ENCODE measurements at regions not wholly inside any gene's neighbourhood (a gene's known extent, or its start where the extent isn't known, plus 50 kb on each side); places are given as distances from the start of the nearest gene placed in this dataset.
A peak's percentile ranks its signal among the peaks of the same experiment; 100 is the strongest.

DNA sequence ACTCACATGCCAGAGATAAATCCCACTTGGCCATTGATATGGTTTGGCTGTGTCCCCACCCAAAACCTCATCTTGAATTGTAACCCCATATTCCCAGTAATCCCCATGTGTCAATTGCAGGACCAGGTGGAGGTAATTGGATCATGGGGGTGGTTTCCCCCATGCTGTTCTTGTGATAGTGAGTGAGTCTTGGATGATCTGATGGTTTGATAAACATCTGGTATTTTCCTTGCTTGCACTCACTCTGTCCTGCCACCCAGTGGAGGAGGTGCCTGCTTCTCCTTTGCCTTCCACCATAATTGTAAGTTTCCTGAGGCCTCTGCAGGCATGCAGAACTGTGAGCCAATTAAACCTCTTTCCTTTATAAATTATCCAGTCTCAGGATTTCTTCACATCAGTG, 50.4 kb upstream of the B3GAT2 start:
- peak; percentile 57 for DNase-seq (ENCODE audit: low spot score)

DNA sequence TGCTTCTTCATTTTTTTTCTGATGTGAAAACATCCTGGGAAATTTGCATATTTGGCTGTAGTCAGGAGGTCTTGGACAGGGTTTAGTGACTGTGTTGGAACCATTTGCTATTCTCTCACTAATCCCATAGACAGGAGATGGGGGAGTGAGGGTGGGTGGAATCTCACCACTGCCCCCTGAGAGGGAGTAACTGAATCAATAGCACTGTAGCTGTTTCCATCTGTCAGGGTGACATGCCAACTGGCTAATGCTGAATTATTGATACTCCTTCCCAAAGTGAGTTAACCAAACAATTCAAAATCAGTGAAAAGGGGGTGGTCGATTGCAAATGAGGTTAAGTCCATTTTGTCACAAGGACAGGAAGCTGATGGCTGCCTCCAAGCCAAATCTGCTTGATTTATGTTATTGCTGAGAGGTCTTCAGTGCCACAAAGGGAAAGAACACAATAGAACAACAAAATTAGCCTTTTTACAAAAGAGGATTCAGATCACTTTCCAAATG, 55.1 kb upstream of the B3GAT2 start:
- DNase-seq (ENCODE audit: low spot score): no peak

DNA sequence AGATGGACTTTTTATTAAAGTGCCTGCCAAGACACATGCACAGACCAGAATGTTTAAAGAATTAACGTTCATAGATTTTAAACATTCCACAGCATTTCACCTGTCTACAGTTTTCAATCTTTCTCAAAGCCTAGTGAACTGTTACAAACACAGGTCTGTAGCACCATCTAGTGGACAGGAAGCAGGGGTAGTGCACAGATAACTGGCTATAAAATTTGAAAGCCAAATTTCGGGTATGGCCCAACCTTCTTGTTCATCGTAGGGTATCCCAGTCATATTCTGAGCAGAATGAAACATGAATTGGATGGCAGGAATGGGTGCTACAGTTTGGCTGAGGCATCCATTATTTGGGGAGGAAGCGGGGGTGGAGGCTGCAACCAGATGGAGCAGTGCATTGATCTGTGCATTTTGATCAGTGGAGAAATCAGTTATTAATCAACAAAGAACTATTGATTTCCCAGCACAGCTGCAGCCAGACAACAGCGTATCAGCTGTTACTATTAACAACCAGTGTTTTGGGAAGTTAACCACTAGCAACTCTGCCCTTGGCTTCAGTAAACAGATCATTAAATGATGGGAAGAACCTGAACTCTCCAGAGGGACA, 56.1 kb upstream of the B3GAT2 start:
- DNase-seq (ENCODE audit: low spot score): peak; percentile 76

DNA sequence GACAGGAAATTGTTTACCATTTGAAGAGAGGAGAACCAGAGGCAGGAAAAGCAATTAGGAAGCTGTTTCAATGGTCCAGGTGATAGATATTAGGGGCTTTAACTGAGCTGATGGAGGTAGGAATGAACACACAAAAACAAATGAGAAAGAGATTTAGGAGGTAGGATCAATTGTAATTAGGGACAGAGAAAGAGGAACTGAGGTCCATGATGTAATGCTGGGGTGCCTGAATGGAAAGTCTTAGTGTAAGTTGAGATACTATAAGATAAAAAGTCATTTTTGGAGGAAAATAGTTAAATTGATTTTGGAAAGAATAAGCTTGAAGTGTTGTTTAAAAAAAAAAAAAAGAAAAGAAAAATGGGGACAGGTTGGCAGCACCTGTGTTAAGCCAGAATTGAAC, 58.5 kb upstream of the B3GAT2 start:
- DNase-seq (ENCODE audit: low spot score): no peak

DNA sequence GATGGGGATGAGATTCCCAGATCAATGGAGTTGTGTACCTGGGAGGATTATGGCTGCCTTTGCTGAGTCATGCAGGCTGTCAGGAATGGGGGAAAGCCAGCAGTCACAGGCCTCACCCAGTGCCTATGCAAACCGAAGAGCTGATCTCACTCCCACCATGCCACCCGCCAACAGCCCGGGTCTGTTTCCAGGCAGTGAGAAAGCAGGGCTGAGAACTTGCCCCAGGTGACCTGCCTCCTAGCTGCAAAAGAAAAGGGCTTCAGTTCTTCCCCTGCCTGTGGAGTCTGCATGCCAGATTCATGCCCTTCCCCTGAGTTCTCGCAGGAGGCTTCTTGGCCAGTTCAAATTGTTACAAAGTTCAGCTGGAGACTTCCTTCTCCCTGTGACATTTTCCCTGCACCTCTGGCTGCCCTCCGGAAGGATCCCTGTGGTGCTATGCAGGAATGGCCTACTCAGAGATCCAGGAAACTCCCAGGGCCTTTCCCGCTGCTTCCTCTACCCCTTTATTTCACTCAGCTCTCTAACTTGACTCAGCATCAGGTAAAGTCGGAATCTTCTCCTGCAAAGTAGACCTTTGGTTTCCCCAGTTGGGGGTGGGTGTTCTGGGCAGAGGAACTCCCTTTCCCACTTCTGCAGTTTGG, 71.5 kb upstream of the B3GAT2 start:
- no peak for DNase-seq (ENCODE audit: low spot score)

DNA sequence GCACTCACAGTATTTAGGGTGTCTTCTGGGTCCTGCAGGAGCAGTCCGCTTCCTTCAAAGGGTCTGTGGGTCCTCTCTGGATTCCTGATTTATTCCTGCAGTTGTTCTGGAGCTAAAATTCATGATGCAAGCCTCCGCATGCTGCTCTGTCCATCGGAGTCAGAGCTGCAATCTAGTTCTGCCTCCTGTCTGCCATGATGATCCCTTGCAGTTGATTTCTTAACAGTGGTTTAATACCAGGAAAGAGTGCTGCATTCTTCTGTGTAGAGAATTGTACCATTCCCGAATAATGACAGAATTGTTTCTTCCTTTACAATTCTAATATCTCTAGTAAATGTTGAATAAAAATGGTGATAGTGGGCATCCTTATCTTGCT, 72.0 kb upstream of the B3GAT2 start:
- DNase-seq (ENCODE audit: low spot score): no peak

DNA sequence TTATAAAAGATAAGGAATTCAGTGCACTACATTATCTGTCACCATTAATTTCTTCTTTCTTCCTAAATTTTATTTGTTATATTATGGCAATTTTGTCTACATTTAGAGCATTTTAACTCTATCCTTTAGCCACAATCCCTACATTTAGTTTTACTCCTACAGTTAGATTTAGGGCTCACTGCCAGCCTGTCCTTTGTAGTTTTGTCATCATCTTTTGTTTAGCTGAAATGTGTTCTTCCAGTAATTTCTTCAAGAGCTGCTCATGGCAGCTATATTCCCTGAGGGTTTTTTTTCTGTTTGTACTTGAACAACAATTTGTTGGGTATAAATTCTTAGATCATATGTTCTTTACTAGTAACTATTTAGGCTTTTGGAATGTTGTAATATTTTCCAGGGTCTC, 72.7 kb upstream of the B3GAT2 start:
- no peak for DNase-seq (ENCODE audit: low spot score)

DNA sequence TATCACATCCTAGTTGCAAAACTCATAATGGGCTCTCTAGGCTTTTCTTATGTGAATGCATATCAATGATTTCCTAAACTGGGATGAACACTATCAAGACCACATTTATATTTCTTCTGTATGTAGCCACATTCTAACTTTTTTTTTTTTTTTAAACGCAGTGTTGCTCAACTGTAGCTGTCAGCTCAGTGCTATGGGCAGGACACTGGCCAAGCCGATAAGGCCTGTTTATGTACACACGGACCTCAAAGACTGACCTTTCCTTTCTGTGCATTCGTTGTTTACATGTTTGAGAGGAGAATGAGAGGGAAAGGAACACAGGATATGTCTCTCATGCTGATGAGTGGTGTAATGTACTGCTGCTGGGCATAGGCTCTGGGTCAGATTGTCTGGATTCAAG, 75.1 kb upstream of the B3GAT2 start:
- no peak for DNase-seq (ENCODE audit: low spot score)

DNA sequence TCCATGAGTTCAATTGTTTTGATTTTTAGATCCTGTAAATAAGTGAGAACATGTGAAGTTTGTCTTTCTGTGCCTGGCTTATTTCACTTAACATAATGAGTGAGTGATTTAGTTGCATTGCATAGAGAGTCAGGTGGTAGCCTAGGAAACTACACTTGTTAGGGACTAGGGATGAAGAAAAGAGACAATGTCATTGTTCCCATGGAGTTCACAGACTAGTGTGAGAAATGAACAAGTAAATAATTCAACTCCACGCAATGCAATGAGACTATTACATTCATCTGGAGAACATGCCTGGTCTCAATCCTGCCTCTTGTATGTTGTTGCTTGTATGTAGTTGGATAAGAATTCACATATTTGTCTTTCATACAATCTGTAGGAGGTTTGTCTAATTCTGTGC, 76.3 kb upstream of the B3GAT2 start:
- DNase-seq (ENCODE audit: low spot score): no peak

DNA sequence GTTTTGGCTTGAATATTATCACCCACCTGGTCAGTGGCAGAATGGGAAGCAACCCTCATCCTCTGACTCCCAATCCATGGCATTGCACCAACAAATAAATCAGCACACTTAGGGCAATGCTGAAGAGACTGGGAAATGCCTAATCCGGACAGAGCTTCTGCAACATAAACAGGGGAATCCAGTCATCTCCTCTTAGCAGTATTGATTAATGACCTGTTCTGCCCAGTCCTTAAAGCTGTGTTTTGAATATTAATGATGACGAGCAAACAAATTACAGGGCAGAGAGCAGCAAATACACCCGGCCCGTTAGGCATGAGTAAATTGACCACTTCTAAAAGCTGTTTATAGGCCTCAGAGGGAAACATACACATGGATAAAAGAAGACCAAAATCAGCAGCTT, 77.0 kb upstream of the B3GAT2 start:
- no peak for DNase-seq (ENCODE audit: low spot score)

DNA sequence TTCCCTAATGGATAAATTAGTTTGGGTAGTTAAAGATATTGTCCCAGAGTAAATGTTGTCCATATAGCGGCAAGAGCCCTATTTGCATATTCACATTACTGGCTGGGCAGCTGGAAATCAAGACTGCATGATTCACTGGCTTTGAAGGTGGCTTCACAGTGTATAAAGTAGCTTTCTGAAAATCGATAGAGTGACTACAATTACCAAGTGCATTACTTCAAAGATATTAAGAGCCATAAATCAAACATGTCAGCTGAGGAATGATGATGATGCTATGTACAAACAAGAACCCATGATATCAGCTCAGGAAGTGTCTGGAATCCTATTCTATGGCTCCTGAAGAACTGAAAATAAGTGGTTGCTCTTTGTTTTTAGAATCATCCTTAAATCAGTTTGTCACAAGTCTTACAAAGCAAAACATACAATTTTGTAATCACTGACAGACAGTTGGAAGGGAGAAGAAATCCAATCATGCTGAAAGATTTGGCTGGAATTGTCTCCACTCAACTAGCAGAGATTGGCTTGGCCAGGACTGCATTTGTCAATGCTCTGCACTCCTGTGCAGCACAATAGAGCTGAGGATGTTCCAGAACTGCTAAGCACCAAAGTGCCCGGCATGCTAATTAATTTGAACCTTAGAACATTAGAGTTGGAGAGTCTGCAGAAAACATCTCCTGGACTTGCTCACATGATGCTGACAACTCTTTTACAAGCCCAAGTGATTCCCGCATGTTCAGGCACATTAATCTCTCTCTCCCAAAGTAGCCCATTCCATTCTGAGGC, 77.9 kb upstream of the B3GAT2 start:
- no peak for DNase-seq (ENCODE audit: low spot score)

DNA sequence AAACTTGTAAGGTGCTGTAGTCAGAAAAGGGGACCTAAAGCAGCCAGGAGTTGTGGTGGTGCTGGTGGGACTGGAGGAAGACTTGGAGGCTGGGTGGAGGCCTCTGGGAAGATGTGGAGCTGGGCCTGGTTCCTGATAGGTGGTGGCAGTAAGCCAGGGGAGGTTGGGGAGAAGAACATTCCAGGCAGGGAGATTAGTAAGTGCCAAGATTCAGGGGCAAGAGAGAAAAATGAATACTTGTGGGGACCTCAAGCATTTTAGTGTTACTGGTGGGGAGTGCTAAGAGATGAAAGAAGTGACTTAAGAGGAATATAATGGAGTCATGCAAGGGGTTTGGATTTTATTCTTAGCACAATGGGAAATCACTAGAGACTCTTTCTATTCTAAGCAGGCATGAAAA, 79.0 kb upstream of the B3GAT2 start:
- no peak for DNase-seq (ENCODE audit: low spot score)

DNA sequence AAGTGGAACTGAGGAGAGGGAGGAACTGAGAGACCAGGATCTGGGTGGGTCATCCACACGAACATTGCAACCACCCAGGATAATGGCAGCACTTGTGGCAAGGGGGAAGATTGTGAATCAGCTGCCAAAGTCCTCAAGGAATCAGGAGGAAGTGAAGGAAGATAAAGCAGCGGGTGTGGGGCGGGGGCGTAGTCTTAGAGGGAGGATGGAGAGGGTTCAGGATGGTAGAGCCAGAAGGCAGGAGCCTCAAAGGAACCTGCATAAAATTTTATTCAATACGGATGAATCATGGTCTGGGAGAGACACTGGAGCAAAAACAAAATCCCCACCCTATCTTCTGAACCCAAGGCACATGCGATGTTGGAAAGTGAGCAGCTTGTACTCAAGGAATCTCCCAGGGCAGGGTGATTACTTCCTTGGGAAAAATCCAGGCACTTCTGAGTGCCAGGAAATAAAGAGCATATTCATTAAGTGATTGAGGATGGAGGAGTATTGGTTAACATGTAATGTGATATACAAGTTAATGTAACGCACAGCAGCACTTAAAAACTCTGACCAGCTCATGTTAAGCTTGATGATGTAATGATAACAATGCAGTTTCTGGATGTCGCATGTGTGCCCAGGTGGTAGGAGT, 82.0 kb upstream of the B3GAT2 start:
- peak; percentile 81 for DNase-seq (ENCODE audit: low spot score)

DNA sequence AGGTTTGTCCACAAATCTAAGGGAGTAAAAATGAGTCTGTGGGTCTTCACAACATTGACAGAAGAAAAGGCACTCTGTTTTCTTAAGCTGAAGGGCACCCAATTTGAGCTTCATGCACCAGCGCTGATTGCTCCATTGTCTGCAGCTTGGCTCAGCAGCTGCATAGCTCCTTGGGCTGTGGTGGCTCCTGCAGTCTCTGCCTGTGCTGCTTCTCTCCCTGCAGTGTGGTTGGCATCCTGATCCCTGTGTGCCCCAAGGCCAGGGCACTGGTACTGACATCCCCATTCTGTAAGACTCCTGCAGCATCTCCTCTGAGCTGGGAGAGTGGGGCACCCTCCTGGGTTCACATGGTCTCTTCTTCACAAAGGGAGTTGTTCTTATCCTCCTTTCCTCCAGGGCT, 83.2 kb upstream of the B3GAT2 start:
- DNase-seq (ENCODE audit: low spot score): peak; percentile 35

DNA sequence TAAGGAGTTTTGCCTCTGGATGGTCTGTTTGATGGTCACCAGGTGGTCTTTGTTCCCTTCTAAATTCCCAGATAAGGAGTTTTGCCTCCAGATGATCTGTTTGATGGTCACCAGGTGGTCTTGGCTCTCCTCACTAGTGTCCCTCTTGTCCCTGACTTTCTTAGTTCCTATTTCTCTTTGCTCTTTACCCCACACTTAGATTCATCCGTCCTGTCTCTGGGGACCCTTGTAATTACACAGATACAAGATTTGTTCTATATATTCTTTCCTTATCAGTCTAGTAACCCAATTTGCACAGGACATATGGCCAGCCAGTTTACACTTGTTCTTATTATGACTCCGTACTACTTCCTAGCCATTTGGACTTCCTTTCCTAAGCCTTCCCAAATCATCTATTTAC, 84.0 kb upstream of the B3GAT2 start:
- peak; percentile 96 for DNase-seq (ENCODE audit: low spot score)

DNA sequence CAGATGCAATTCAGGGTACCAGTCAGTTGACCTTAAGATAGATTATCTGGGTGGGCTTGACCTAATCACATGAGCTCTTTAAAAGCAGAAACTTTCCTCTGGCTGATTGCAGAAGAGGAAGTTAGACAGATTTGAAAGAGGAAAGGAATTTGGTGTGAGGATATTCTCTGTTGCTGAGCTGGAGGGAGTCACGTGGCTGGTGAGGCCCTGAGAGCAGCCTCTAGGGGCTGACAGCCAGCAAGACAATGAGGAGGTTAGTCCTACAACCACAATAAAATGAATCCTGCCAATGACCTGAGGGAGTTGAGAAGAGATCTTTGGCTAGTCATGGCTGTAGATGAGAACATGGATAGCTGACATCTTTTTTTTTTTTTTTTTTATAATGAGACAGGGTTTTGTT, 87.0 kb upstream of the B3GAT2 start:
- DNase-seq (ENCODE audit: low spot score): no peak

DNA sequence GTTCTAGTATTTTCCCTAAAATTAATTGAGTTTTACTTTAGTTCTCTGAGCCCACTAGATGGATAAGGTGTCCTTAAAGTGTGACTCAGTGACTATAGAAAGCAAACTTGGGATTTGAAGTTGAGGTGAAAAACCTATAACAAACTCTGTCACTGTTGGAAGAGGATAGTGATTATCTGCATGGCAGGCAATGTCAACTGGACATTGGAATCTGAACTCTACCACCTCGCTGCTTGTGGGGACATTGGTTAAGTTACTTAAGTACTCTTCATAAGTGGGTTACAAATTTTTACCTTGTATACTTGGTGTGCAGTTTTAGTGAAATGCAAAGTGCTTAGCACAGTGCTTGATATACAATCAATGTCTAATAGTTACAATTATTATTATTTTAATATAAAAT, 87.9 kb upstream of the B3GAT2 start:
- DNase-seq (ENCODE audit: low spot score): no peak

DNA sequence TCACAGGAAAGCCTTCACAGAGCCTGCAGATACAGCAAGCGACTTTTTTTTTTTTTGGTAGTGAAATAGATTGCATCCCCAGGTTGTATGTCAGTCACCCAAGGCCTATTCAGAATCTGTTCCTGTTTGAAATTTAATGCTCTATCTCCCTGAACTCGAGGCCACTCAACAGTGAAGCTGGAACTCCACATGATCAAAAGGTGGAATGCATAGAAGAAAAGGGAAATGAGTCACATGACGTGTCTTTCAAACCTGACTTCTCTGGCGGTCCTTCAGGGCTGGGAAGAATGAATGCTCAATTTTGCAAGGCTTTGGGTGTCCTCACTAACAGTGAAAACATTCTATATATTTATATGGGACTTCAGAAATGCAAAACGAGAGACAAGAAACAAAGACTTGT, 88.4 kb upstream of the B3GAT2 start:
- no peak for DNase-seq (ENCODE audit: low spot score)

DNA sequence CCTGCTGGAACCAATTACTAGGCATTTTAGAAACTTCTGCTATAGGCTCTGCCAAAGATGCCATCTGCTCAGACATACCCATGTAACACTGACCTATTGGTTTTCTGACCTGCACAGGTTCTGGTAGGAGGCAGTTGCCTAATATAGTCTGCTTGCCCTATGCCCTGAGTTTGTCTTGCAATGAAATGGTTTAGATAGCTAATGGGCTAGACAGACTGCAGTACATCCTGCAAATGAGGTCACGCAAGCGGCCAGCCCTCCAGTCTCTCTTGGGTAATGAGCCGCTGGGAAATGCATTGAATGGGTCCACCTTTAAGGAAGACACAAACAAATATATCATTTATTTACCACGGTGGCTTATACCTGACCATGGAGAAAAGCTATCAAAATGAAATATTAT, 90.6 kb upstream of the B3GAT2 start:
- no peak for DNase-seq (ENCODE audit: low spot score)

DNA sequence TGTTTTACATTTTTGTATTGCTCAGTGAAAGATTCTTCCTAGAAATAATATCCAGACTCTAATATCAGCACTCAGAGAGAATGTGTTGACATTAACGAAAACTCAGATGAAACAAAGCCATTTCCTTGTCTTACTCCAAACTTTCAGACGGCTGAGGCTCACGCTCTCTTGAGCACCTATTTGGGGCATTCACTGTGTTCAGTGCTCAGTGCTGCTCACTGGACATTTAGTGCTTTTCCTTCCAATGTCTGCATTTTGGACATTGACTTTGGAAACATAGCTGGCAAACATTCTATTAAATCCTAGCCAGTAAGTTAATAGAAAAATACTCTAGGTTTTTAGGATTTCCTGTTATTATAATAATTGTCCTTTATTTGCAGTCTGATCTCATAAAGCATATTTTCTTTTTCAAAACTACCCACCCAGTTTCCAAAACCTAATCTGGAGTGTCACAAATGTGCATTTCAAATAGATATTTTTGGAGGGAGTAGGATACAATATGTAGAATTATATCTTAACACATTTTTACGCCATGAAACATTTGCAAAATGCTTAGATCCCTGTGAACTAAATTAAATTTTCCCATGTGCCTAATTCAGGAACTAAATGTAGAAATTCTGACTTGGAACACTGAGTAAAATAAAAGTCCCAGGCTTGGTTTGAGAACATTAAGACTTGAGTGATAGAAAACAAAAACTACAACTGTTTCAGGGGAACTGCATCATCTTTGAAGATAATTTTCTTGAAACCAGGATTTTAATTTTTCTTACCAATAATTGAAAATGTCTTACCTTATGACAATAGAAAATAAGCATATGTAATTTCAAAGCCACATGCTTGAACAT, 91.7 kb upstream of the B3GAT2 start:
- DNase-seq (ENCODE audit: low spot score): no peak

DNA sequence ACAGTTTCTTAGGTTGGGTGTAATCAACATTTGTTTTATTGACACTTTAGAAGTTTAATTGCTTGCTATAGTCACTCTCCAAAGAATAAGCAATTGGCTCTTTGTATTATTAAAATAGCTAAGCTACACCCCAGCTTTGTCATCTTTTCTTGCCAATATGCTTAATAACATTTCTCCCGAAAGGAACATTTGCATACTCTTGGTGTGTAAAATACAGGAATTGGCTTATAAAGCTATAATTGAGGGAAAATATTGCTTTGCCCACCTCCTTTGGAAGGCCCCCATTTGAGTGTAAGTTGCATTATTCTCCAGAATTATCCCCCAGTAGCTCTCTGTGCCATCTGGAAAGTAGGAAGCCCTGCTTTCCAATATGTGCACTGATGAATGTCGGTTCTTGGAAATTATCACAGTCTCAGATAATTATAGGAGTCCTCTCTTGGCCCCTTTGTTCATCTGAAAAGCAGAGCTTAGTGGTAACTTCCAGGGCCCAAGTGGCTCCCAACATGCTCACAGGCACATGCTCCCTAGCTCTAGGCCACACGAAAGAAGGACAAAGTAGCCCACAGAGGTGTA, 92.4 kb upstream of the B3GAT2 start:
- DNase-seq (ENCODE audit: low spot score): no peak
